ENCODE measurements at regions not wholly inside any gene's neighbourhood (a gene's known extent, or its start where the extent isn't known, plus 50 kb on each side); places are given as distances from the start of the nearest gene placed in this dataset.

DNA sequence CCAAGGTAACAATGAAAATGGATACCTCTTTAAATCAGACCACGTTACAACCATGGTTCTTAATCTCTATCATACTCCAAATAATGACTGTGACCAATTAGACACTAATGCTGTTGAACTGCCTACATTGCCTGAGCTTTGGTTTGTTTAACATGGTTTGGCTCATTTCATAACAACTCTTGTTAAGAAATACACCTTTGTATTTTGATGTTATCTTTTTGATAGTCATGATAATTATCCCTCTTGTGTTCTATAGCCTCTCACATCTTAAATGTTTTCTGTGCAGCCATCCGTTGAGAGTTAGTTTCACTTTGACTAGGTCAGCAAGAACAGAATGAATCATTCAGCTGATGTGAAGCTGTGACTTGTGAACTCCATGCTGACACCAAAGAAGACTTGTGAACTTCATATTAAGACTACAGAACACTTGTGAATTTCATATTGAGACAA is 75.5 kb upstream of the RERGL start:
- TF ChIP-seq, protein P1, sequence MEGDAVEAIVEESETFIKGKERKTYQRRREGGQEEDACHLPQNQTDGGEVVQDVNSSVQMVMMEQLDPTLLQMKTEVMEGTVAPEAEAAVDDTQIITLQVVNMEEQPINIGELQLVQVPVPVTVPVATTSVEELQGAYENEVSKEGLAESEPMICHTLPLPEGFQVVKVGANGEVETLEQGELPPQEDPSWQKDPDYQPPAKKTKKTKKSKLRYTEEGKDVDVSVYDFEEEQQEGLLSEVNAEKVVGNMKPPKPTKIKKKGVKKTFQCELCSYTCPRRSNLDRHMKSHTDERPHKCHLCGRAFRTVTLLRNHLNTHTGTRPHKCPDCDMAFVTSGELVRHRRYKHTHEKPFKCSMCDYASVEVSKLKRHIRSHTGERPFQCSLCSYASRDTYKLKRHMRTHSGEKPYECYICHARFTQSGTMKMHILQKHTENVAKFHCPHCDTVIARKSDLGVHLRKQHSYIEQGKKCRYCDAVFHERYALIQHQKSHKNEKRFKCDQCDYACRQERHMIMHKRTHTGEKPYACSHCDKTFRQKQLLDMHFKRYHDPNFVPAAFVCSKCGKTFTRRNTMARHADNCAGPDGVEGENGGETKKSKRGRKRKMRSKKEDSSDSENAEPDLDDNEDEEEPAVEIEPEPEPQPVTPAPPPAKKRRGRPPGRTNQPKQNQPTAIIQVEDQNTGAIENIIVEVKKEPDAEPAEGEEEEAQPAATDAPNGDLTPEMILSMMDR (IDR thresholded peaks at IDR 0.05), result no peak
- TF ChIP-seq EZH2 (IDR thresholded peaks at IDR 0.05; ENCODE audit: borderline replicate concordance, insufficient read depth, low read depth, low read length, poor library complexity, severe bottlenecking), result no peak

All from B cell (primary cell).